NCI-H1048 (cell line): ENCODE measurements at regions not wholly inside any gene's neighbourhood (a gene's known extent, or its start where the extent isn't known, plus 50 kb on each side); places are given as distances from the start of the nearest gene placed in this dataset.

ENCODE experiments used
- DNase-seq: peaks from one replicate; lab custom pipeline; 2025; lab: John Stamatoyannopoulos, UW

GRCh38 chr3:124277144-124277890 lies 285.4 kb upstream of the ROPN1 start:
- DNase-seq = no peak

GRCh38 chr3:124281453-124282316 lies 289.8 kb upstream of the ROPN1 start:
- no peak for DNase-seq

GRCh38 chr3:124282751-124283651 lies 291.1 kb upstream of the ROPN1 start:
- DNase-seq = no peak

- DNase-seq = no peak
Observed at GRCh38 chr3:124283652-124284023, 291.7 kb upstream of the ROPN1 start.

- no peak for DNase-seq
Observed at GRCh38 chr3:124288996-124289395, 297.1 kb upstream of the ROPN1 start.

- DNase-seq = no peak
Observed at GRCh38 chr3:124291008-124291407, 299.1 kb upstream of the ROPN1 start.

- no peak for DNase-seq
Observed at GRCh38 chr3:124292329-124292728, 300.4 kb upstream of the ROPN1 start.

GRCh38 chr3:124293584-124293983 lies 301.7 kb upstream of the ROPN1 start:
- DNase-seq = no peak

GRCh38 chr3:124295362-124295761 lies 303.4 kb upstream of the ROPN1 start:
- DNase-seq = no peak

- no peak for DNase-seq
Observed at GRCh38 chr3:124296406-124296805, 304.5 kb upstream of the ROPN1 start.

- no peak for DNase-seq
Observed at GRCh38 chr3:124297062-124297980, 305.4 kb upstream of the ROPN1 start.

- DNase-seq = no peak
Observed at GRCh38 chr3:124298301-124298700, 306.4 kb upstream of the ROPN1 start.

GRCh38 chr3:124298951-124299350 lies 307.0 kb upstream of the ROPN1 start:
- no peak for DNase-seq

- DNase-seq = no peak
Observed at GRCh38 chr3:124299831-124300230, 307.9 kb upstream of the ROPN1 start.

- no peak for DNase-seq
Observed at GRCh38 chr3:124300416-124300815, 308.5 kb upstream of the ROPN1 start.

GRCh38 chr3:124303305-124303910 lies 311.5 kb upstream of the ROPN1 start:
- no peak for DNase-seq

GRCh38 chr3:124306665-124307064 lies 314.7 kb upstream of the ROPN1 start:
- DNase-seq = no peak

GRCh38 chr3:124313621-124314020 lies 321.7 kb upstream of the ROPN1 start:
- DNase-seq = no peak

- no peak for DNase-seq
Observed at GRCh38 chr3:124315215-124316033, 323.5 kb upstream of the ROPN1 start.

- no peak for DNase-seq
Observed at GRCh38 chr3:124316034-124316287, 324.0 kb upstream of the ROPN1 start.
